GM23338 (cell line): ENCODE measurements at regions not wholly inside any gene's neighbourhood (a gene's known extent, or its start where the extent isn't known, plus 50 kb on each side); places are given as distances from the start of the nearest gene placed in this dataset.

ENCODE experiments used
- CREB1 ChIP-seq: fragments of 250-450 bp; sonication (Bioruptor Pico); IDR thresholded peaks from 2 replicates; pipeline ENCODE4 v1.5.0; 2020; ENCODE audit warnings: low read depth, mild to moderate bottlenecking, moderate library complexity
- CTCF ChIP-seq, 2 experiments: fragments of 200-600 bp in 1 of 2; sonication (generic) in 1 of 2; conservative IDR thresholded peaks; 2 replicates each; pipeline versions ENCODE4 v1.5.1 to v1.6.1; 2016 to 2017; ENCODE audit warnings: antibody characterized with exemption in 2 of 2, low read depth in 2 of 2, mild to moderate bottlenecking in 2 of 2, moderate library complexity in 1 of 2
- EZH2 ChIP-seq: fragments of 200-600 bp; sonication (generic); IDR thresholded peaks from one replicate; pipeline ENCODE4 v1.8.0; 2017; ENCODE audit warnings: antibody characterized with exemption, mild to moderate bottlenecking, low read depth; ENCODE audit not compliant: unreplicated experiment
- EZH2phosphoT487 ChIP-seq: fragments of 200-600 bp; sonication (generic); IDR thresholded peaks from one replicate; pipeline ENCODE4 v1.8.1; 2018; ENCODE audit warnings: antibody characterized with exemption; ENCODE audit not compliant: unreplicated experiment
- POLR2AphosphoS5 ChIP-seq: IDR thresholded peaks from 2 replicates; pipeline ENCODE4 v1.6.1; 2016; ENCODE audit warnings: antibody characterized with exemption, low read depth

- TF ChIP-seq EZH2 (no peak), CTCF (conservative IDR thresholded peaks at IDR 0.05; ENCODE audit: low read depth in 2 of 2) (no peak), POLR2AphosphoS5 (no peak), CREB1 (CRISPR knock-in tag) (no peak), EZH2phosphoT487 (no peak)
These were observed 137.3 kb upstream of the NABP1 start for GRCh38 chr2:191540681-191541080.
